HepG2 (cell line): ENCODE measurements at regions not wholly inside any gene's neighbourhood (a gene's known extent, or its start where the extent isn't known, plus 50 kb on each side); places are given as distances from the start of the nearest gene placed in this dataset.

Source experiments
- ATAC-seq: fragments of 200-7000 bp; cut with Tn5 transposase; 3 replicates; pipeline ENCODE4 v1.9.1; 2020; ENCODE audit warnings: mild to moderate bottlenecking, moderate library complexity
- BruUV-seq: library from RNA; stranded (reverse); fragments of 400-500 nt; replicated peaks from 2 replicates; lab custom pipeline; 2021; lab: Mats Ljungman, UMichigan
- CTCF ChIA-PET: fragments of 300-600 bp; formaldehyde crosslinking; extraction: SDS; loops from one replicate; lab custom pipeline; 2021; ENCODE audit warnings: low total read pairs, inconsistent platforms, low intra/inter-chr PET ratio; lab: Yijun Ruan, JAX
- POLR2A ChIA-PET: fragments of 350-600 bp; sonication (Branson Sonifier 250); formaldehyde crosslinking; loops from one replicate; lab custom pipeline; 2020; ENCODE audit warnings: antibody characterized with exemption, inconsistent platforms; lab: Yijun Ruan, JAX
- DNase-seq: peaks from one replicate; pipeline ENCODE4 v3.0.0-alpha.2; 2015; ENCODE audit warnings: low spot score
- FAIRE-seq: peaks from 3 replicates; lab custom pipeline; 2011; peaks lifted over from hg19 to GRCh38; lab: Jason Lieb, UNC
- H2AFZ ChIP-seq: one replicate; pipeline ENCODE4 v1.6.1; 2011; ENCODE audit warnings: low read length, inconsistent platforms
- H3K27ac ChIP-seq: fragments of 300-600 bp; 3 replicates; pipeline ENCODE4 v1.8.0; 2011; ENCODE audit warnings: mixed run types, mild to moderate bottlenecking, mixed read lengths, low read length, inconsistent platforms; ENCODE audit not compliant: insufficient read depth; ENCODE audit errors: extremely low read length
- H3K27me3 ChIP-seq, 2 experiments: fragments of 200-600 bp in 1 of 2; 2 replicates in 1 of 2; 3 replicates in 1 of 2; pipeline versions ENCODE4 v1.6.0 to v1.8.0; 2011; ENCODE audit warnings: low read length in 2 of 2, mild to moderate bottlenecking in 2 of 2, moderate library complexity in 2 of 2, inconsistent platforms in 1 of 2; ENCODE audit not compliant: insufficient read depth in 2 of 2, control insufficient read depth in 1 of 2
- H3K36me3 ChIP-seq, 2 experiments: fragments of 200-600 bp in 1 of 2; replicated peaks in 1 of 2; 2 replicates in 1 of 2; 3 replicates in 1 of 2; pipeline versions ENCODE4 v1.5.1 to v1.8.0; 2011; ENCODE audit warnings: low read length in 2 of 2, inconsistent platforms in 1 of 2; ENCODE audit not compliant: insufficient read depth in 2 of 2, control insufficient read depth in 1 of 2
- H3K4me1 ChIP-seq: 2 replicates; pipeline ENCODE4 v1.5.1; 2012; ENCODE audit warnings: low read length, inconsistent platforms; ENCODE audit not compliant: insufficient read depth
- H3K4me2 ChIP-seq: 2 replicates; pipeline ENCODE4 v1.6.0; 2011; ENCODE audit warnings: low read depth, low read length, inconsistent platforms
- H3K4me3 ChIP-seq, 3 experiments: fragments of 200-600 bp in 1 of 3; sonication (generic), shearing (Covaris generic) in 1 of 3; replicated peaks in 1 of 3; 2 replicates each; pipeline ENCODE4 v1.5.1; 2011 to 2016; ENCODE audit warnings: low read length in 3 of 3, inconsistent platforms in 2 of 3, low read depth in 2 of 3, mild to moderate bottlenecking in 2 of 3, control low read depth in 1 of 3, mixed read lengths in 1 of 3; ENCODE audit not compliant: insufficient read depth in 1 of 3
- H3K79me2 ChIP-seq: one replicate; pipeline ENCODE4 v1.6.1; 2011; ENCODE audit warnings: low read length, inconsistent platforms; ENCODE audit not compliant: insufficient read depth
- H3K9ac ChIP-seq: 2 replicates; pipeline ENCODE4 v1.6.0; 2011; ENCODE audit warnings: mild to moderate bottlenecking, low read depth, low read length, inconsistent platforms; ENCODE audit not compliant: insufficient read depth
- H3K9me3 ChIP-seq: 2 replicates; pipeline ENCODE4 v1.5.1; 2012; ENCODE audit warnings: mild to moderate bottlenecking, low read length
- H4K20me1 ChIP-seq: 2 replicates; pipeline ENCODE4 v1.6.0; 2011; ENCODE audit warnings: inconsistent platforms, mild to moderate bottlenecking, low read length, moderate library complexity; ENCODE audit not compliant: insufficient read depth
- ELF1 ChIP-seq: sonication (generic); formaldehyde crosslinking; IDR thresholded peaks from 2 replicates; pipeline ENCODE4 v1.4.0; 2020; ENCODE audit warnings: missing genetic modification reagents
- ZNF629 ChIP-seq: sonication (generic); formaldehyde crosslinking; conservative IDR thresholded peaks from 2 replicates; pipeline ENCODE4 v1.5.0; 2020; ENCODE audit warnings: missing genetic modification reagents
- ZNF652 ChIP-seq: IDR thresholded peaks from 2 replicates; pipeline ENCODE4 v1.6.1; 2016; ENCODE audit warnings: low read depth, borderline replicate concordance
- WGBS: methylation state at CpG from one replicate; pipeline ENCODE4 v1.1.6; 2017; ENCODE audit warnings: low lambda C conversion rate; 5-methylcytosine and 5-hydroxymethylcytosine counted together
- in situ Hi-C: cut with HindIII; loops from 2 replicates; pipeline ENCODE4 v1.10.0; 2017; ENCODE audit warnings: low pct_unique_long_range_greater_than_20kb; ENCODE audit not compliant: extremely low pct_ligation_motif_present
- intact Hi-C: fragments of 100-400 bp; cut with micrococcal nuclease; formaldehyde crosslinking; loops from one replicate; pipeline ENCODE4 v1.10.0; 2022; ENCODE audit not compliant: unreplicated experiment
- TF ChIP-seq, protein P1 (sequence below): sonication (generic); formaldehyde crosslinking; IDR thresholded peaks from one replicate; pipeline ENCODE4 v1.5.1; 2020; ENCODE audit warnings: mild to moderate bottlenecking, missing genetic modification reagents; ENCODE audit errors: not compliant biosample characterization

GRCh38 chr3:40618158-40618557 lies 93.4 kb downstream of the ZNF621 start:
- in situ Hi-C loops: no loop called here
- Histone ChIP-seq H3K9me3 (no peaks in the 10 kb centered on the region), H3K27ac (no peak overlapping the region), H3K4me3 (no peak overlapping the region), H3K4me1 (no peaks in the 10 kb centered on the region), H3K9ac (no peak overlapping the region), H2AFZ (no peak overlapping the region), H3K36me3 (no peaks in the 10 kb centered on the region), H3K4me2 (no peak overlapping the region), H4K20me1 (no peaks in the 10 kb centered on the region), H3K27me3 (peaks cover 0 to 26% of the 10 kb centered on the region in 2 experiments; a peak in 2 of 5 replicates), H3K79me2 (no peaks in the 10 kb centered on the region)
- DNase-seq (no peak), FAIRE-seq (no peak), ATAC-seq (no peak)
- ChIA-PET POLR2A (no interaction called here), CTCF (no interaction called here)
- no TSS peak for BruUV-seq
- intact Hi-C loops: no loop called here
- no peak for TF ChIP-seq ELF1 (CRISPR knock-in tag)

GRCh38 chr3:40620151-40620550 lies 95.4 kb downstream of the ZNF621 start:
- ATAC-seq (no peak), FAIRE-seq (no peak), DNase-seq (no peak)
- no peaks in the 10 kb centered on the region for H3K4me1 ChIP-seq
- H3K27ac ChIP-seq: no peak overlapping the region
- ChIA-PET CTCF (no interaction called here), POLR2A (no interaction called here)
- H2AFZ ChIP-seq: no peak overlapping the region
- peaks cover 0 to 15% of the 10 kb centered on the region in 2 experiments; a peak in 2 of 5 replicates for H3K27me3 ChIP-seq
- H3K4me2 ChIP-seq: no peak overlapping the region
- in situ Hi-C loops: no loop called here
- no peak overlapping the region for H3K4me3 ChIP-seq
- no peak overlapping the region for H3K9ac ChIP-seq
- intact Hi-C loops: no loop called here
- 0% methylated on average over 2 of the region's 2 CpGs for WGBS
- no peaks in the 10 kb centered on the region; the same call in 1 of the 2 replicates for H4K20me1 ChIP-seq
- no peaks in the 10 kb centered on the region for H3K36me3 ChIP-seq
- no peaks in the 10 kb centered on the region for H3K79me2 ChIP-seq
- BruUV-seq: no TSS peak
- H3K9me3 ChIP-seq: no peaks in the 10 kb centered on the region
- TF ChIP-seq, protein P1, sequence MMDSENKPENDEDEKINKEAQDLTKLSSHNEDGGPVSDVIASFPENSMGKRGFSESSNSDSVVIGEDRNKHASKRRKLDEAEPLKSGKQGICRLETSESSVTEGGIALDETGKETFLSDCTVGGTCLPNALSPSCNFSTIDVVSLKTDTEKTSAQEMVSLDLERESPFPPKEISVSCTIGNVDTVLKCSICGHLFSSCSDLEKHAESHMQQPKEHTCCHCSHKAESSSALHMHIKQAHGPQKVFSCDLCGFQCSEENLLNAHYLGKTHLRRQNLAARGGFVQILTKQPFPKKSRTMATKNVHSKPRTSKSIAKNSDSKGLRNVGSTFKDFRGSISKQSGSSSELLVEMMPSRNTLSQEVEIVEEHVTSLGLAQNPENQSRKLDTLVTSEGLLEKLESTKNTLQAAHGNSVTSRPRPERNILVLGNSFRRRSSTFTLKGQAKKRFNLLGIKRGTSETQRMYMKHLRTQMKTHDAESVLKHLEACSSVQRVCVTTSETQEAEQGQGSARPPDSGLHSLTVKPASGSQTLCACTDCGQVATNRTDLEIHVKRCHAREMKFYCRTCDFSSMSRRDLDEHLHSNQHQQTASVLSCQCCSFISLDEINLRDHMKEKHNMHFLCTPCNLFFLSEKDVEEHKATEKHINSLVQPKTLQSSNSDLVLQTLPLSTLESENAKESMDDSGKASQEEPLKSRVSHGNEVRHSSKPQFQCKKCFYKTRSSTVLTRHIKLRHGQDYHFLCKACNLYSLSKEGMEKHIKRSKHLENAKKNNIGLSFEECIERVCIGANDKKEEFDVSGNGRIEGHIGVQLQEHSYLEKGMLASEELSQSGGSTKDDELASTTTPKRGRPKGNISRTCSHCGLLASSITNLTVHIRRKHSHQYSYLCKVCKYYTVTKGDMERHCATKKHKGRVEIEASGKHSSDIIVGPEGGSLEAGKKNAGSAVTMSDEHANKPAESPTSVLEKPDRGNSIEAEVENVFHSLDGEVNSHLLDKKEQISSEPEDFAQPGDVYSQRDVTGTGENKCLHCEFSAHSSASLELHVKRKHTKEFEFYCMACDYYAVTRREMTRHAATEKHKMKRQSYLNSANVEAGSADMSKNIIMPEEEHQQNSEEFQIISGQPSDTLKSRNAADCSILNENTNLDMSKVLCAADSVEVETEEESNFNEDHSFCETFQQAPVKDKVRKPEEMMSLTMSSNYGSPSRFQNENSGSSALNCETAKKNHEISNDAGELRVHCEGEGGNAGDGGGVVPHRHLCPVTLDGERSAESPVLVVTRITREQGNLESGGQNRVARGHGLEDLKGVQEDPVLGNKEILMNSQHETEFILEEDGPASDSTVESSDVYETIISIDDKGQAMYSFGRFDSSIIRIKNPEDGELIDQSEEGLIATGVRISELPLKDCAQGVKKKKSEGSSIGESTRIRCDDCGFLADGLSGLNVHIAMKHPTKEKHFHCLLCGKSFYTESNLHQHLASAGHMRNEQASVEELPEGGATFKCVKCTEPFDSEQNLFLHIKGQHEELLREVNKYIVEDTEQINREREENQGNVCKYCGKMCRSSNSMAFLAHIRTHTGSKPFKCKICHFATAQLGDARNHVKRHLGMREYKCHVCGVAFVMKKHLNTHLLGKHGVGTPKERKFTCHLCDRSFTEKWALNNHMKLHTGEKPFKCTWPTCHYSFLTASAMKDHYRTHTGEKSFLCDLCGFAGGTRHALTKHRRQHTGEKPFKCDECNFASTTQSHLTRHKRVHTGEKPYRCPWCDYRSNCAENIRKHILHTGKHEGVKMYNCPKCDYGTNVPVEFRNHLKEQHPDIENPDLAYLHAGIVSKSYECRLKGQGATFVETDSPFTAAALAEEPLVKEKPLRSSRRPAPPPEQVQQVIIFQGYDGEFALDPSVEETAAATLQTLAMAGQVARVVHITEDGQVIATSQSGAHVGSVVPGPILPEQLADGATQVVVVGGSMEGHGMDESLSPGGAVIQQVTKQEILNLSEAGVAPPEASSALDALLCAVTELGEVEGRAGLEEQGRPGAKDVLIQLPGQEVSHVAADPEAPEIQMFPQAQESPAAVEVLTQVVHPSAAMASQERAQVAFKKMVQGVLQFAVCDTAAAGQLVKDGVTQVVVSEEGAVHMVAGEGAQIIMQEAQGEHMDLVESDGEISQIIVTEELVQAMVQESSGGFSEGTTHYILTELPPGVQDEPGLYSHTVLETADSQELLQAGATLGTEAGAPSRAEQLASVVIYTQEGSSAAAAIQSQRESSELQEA: no peak
- TF ChIP-seq ZNF629 (no peak), ZNF652 (CRISPR knock-in tag) (no peak)
